ENCODE measurements at regions not wholly inside any gene's neighbourhood (a gene's known extent, or its start where the extent isn't known, plus 50 kb on each side); places are given as distances from the start of the nearest gene placed in this dataset.

DNA sequence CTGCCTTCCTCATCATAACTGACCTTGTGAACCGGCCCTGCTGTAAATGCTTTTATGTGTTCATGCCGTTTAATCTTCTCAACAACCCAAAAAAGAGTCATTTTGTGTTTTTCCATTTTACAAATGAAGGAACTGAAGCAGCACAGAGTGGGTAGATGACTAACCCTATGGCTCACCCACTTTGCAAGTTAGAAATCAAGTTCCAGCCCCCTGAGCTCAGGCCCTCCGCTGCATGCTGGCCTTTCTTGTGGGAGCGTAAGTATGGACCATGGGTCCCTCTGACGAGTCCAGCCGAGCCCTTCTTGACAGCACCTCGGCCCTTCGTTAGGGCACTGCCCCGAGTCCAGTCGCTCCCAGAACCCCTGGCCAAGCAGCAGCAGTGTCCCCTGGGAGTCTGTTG, 194.6 kb downstream of the GLI2 start:
- H3K27me3 ChIP-seq (replicated peaks in 1 of 2; ENCODE audit: control insufficient read depth in 2 of 2, insufficient read depth in 2 of 2, low read length in 1 of 2), result no peaks in the 10 kb centered on the region; a peak in 2 of 4 replicates
- WGBS (ENCODE audit: insufficient coverage, insufficient replicate concordance, low lambda C conversion rate, missing lambda C conversion rate), result 3% methylated on average over 10 of the region's 10 CpGs

More for the DNA sequence above, 194.6 kb downstream of the GLI2 start:
- no peak overlapping the region for H3K27ac ChIP-seq (ENCODE audit: control insufficient read depth, insufficient read depth)
- in situ Hi-C loops (cut with MboI) (no loop called here), intact Hi-C loops (cut with micrococcal nuclease; ENCODE audit: unreplicated experiment) (no loop called here)
- H3K79me2 ChIP-seq (ENCODE audit: control insufficient read depth, insufficient read depth, low read length), result no peaks in the 10 kb centered on the region
- POLR2A ChIA-PET, result no interaction called here
- no peak overlapping the region for H3K4me2 ChIP-seq (ENCODE audit: control insufficient read depth, insufficient read depth)
- ATAC-seq (no peak), DNase-seq (ENCODE audit: low read depth, low spot score) (no peak), FAIRE-seq (no peak)
- H2AFZ ChIP-seq (ENCODE audit: control insufficient read depth, low read depth, low read length), result no peak overlapping the region
- no peak overlapping the region for H3K4me3 ChIP-seq
- SMC1A ChIA-PET (ENCODE audit: uncharacterized antibody, unreplicated experiment), result no interaction called here
- RAD21 ChIA-PET (ENCODE audit: unreplicated experiment), result no interaction called here
- no peaks in the 10 kb centered on the region for H3K4me1 ChIP-seq (ENCODE audit: control insufficient read depth, insufficient read depth, low read length)
- H4K20me1 ChIP-seq (ENCODE audit: control insufficient read depth, insufficient read depth), result no peaks in the 10 kb centered on the region
- BruUV-seq (replicated peaks), result no TSS peak
- TF ChIP-seq JUNB (IDR thresholded peaks at IDR 0.05), result no peak
- TF ChIP-seq ZZZ3 (IDR thresholded peaks at IDR 0.05; ENCODE audit: control insufficient read depth, insufficient read length, low read depth), result no peak
- TF ChIP-seq ZNF622 (IDR thresholded peaks at IDR 0.05), result no peak
- TF ChIP-seq, protein P1, sequence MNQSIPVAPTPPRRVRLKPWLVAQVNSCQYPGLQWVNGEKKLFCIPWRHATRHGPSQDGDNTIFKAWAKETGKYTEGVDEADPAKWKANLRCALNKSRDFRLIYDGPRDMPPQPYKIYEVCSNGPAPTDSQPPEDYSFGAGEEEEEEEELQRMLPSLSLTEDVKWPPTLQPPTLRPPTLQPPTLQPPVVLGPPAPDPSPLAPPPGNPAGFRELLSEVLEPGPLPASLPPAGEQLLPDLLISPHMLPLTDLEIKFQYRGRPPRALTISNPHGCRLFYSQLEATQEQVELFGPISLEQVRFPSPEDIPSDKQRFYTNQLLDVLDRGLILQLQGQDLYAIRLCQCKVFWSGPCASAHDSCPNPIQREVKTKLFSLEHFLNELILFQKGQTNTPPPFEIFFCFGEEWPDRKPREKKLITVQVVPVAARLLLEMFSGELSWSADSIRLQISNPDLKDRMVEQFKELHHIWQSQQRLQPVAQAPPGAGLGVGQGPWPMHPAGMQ (IDR thresholded peaks at IDR 0.05; ENCODE audit: borderline replicate concordance), result no peak
- no peak for TF ChIP-seq CREM (IDR thresholded peaks at IDR 0.05; ENCODE audit: low read depth)
- TF ChIP-seq, protein P2, sequence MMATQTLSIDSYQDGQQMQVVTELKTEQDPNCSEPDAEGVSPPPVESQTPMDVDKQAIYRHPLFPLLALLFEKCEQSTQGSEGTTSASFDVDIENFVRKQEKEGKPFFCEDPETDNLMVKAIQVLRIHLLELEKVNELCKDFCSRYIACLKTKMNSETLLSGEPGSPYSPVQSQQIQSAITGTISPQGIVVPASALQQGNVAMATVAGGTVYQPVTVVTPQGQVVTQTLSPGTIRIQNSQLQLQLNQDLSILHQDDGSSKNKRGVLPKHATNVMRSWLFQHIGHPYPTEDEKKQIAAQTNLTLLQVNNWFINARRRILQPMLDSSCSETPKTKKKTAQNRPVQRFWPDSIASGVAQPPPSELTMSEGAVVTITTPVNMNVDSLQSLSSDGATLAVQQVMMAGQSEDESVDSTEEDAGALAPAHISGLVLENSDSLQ (IDR thresholded peaks at IDR 0.05), result no peak
- TF ChIP-seq, protein P3, sequence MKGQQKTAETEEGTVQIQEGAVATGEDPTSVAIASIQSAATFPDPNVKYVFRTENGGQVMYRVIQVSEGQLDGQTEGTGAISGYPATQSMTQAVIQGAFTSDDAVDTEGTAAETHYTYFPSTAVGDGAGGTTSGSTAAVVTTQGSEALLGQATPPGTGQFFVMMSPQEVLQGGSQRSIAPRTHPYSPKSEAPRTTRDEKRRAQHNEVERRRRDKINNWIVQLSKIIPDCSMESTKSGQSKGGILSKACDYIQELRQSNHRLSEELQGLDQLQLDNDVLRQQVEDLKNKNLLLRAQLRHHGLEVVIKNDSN (IDR thresholded peaks at IDR 0.05; ENCODE audit: borderline replicate concordance, extremely low read length, insufficient read depth, low read depth, low read length), result no peak
- TF ChIP-seq SREBF1 (IDR thresholded peaks at IDR 0.05; ENCODE audit: low read length), result no peak
- no peak overlapping the region for H3K9ac ChIP-seq (ENCODE audit: control insufficient read depth, insufficient read depth, low read length)
- no peaks in the 10 kb centered on the region for H3K36me3 ChIP-seq (ENCODE audit: control insufficient read depth in 2 of 2, insufficient read depth in 2 of 2, low read length in 1 of 2)
- CTCF ChIA-PET, result no interaction called here
- H3K9me3 ChIP-seq (replicated peaks; ENCODE audit: control insufficient read depth, insufficient read depth, low read length), result no peaks in the 10 kb centered on the region
